HG02870 (cell line): ENCODE measurements at regions not wholly inside any gene's neighbourhood (a gene's known extent, or its start where the extent isn't known, plus 50 kb on each side); places are given as distances from the start of the nearest gene placed in this dataset.

Source experiments
- ATAC-seq: cut with Tn5 transposase; IDR thresholded peaks from one replicate; pipeline ENCODE4 v1.9.1; 2021; ENCODE audit warnings: mild to moderate bottlenecking, moderate library complexity; ENCODE audit not compliant: unreplicated experiment

DNA sequence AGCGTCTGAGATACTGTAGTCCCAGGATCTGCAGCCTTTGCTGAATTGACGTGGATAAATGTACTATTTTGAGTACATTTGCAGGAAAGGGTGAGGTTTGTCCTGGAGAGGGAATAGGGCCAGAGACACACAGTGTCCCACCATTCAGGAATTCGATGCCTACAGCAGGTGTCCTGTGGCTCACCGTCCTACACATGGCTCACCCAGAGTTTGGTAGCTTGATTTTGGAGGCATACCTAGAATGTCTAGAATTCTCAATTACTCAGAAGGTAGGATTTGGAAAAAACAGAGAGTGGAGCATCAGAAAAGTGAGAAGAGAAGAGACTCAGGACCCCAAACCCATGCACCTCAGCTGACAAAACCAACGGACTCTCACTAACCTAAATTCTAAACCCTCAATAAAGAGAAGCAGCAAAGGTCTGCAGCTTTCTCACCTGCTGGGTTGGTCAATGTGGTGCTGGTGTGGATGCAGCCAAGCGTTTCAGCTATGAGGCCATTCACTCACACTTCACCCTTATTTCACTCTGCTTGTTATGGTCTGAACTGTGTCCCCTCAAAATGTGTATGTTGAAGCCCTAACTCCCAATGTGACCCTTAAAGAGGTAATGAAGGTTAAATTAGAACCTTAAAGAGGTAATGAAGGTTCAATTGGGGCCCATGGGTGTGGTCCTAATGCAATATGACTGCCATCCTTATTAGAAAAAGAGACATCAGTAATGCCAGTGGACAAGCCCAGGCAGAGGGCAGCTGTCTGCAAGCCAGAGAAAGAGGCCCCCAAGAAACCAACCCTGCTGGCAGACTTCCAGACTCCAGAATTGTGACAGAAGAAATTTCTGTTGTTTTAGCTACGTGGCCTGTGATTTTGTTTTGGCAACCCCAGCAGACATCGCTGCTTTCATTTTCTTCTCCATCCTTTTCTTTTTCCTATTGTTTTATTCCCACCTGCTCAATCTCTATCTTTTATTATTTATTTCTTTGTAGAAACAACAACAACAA, 187.8 kb downstream of the SNX19 start:
- no peak for ATAC-seq

DNA sequence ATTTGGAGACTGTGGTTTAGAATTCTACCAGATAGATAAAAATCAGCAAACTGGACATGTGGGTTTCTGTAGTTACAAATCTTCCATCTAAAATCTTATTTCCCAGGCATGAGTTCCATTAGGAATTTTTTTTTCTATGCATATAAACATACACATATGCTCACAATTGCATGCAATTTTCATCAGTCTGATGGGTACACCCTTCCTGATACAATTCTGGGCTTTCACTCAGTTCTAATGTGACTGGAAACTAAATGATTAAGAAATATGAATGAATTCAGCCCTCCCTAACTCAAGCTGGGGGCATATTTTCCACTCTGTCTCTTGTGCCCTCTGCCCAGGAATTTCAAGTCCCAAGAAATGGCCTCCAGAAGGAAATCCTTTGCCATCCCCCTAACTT, 187.1 kb downstream of the SNX19 start:
- ATAC-seq: no peak

DNA sequence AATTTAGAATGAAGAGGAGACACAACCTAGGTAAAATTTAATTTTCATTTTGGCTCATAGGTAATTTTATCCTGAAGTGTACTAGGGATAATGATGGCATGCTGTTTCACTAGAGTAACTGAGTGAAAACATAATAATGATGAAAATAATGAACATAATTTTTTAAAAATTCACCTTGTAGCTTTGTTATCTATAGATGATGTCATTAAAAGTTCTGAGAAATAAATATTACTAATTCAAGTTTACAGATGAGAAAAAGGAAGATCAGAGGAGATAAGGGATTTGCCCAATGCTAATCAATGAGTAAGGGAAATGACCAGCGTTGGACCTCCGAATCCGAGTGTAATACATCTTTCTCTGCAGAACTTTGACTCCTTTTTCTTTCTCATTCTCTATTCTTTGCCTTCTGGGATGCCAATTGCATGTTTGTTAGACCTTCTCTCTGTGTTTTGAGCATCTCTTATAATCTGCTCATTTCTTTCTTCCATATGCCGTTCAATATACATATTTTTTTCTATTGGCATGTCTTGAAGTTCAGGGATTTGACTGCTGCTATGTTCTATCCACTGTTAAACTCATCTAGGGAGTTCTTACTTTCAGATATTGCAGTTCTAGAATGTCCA, 186.5 kb downstream of the SNX19 start:
- ATAC-seq: no peak

DNA sequence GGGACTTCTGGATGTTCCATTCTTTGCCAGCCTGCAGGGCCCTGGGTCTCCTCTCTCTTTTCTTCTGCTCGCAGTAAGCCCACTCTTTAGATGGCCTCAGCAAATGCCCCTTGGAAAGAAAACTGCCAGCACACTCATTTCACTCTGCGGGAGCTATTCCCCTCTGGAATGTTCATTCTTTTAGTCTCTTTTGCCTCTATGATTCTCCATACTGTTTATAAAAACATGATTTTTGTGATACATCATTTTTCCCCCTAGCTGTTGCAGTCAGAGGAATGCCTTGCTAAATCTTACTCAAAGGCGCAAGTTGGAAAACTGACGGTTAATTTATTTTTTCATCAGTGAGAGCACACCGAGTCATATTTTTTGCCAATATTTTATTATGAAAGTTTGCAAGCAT, 184.9 kb downstream of the SNX19 start:
- ATAC-seq: no peak

DNA sequence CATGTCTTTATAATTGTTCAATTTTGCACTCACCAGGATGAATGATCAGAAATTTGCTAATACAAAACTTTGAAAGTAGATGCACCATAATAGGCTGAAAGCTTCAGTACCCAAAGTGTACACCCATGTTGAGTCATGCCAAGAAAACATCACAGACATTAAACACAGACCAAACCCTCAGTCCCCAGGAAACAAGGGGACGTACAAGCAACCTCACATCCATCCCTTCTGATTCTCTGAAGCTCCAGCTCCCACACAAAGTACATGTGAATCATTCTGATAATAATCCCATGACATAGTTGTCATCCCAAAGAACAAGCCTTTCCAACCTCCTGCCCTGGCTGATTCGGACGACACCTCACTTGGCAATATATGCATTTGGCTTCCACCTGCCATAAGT, 183.8 kb downstream of the SNX19 start:
- ATAC-seq: no peak

DNA sequence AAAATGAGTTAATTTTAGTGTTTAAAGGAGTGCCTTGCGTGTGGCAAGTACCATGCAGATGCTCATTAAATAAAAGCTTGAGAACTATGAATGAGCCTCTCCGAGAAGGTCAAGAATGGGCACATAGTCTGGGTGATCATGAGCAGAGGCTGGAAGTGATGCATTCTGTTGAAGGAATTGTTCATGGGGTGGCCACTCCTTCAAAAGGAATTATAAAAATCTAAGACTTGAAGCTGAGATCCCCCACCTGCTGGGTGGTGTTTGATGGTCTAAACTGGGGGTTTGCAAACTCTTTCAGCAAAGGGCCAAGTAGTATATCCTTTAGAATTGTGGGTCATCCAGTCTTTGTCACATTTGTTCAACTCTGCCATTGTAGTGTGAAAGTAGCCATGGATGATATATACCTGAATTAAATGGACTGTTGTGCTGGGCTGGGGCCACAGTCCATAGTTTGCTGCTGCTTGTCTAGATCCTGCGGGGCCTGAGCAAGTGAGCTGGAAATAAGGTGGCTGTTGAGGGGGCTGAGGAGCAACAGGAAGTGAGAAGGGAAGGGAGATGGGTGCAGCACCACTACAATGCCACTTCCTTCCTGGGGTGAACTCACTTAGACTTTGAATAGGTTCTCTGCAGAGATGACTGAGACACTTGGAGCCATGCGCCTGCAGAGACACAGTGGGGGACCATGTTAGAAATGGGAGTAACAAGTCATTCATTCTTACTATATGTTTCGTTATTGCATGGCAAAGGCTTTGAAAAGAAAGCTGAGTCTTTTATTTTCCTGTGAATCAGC, 179.0 kb downstream of the SNX19 start:
- ATAC-seq: no peak

DNA sequence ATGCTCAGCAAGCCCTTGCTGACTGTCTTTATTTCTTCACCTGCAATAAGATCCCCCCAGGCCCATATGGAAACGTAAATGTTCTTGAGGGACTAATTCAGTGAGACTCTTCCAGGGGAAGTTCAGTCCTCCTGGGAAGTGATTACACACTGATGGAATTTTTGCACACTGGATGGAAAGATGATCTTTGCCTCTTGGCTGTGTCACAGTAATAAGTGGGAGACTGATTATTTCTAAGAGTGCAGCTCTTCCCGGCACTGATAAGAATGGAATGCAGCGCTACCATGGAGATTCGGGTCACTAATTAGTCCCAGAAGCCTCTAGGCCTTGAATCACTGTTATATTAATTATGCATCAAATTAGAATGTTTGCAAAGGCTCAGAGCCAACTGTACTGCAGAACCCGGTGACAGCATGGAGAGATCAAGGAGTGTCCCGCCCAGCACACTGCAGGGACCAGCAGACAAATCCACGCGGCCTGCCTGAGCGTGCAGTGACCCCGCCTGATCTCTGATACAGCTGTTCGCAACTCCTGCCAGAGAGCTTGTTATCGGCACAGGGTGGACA, 178.3 kb downstream of the SNX19 start:
- no peak for ATAC-seq

DNA sequence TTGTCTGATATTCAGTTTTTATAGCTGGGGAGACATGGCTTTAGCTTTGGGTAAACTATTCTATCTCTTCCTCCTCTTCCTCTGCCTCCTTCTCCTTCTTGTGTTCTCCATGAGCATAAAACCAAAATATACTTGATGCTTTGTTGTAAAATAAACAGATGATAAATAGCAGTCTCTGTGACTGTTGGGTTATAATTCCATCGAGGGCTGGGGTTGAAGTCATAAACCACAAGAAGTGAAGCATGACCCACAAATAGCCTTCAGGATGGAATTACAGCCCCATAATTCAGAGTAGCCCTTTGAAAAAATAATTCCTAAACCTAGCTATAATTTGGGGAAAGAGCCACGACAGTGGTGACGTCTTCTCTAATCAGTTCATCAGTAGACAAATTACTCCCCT, 177.7 kb downstream of the SNX19 start:
- no peak for ATAC-seq

DNA sequence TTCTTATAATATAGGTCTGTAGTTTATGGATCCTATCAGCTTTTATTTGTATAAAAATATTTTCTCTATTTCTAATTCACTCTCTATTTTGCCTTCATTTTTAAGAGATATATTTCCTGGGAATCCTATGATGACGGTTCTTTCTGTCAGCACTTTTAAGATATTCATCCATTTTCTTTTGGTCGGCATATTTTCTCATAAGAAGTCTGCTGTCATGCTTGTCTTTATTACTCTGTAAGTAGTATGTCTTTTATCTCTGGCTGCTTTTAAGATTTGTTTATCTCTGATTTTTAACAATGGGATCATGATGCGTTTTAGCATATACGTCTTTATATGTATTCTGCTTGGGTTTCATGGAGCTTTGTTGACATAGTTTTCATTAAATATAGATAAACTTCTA, 175.5 kb downstream of the SNX19 start:
- no peak for ATAC-seq

DNA sequence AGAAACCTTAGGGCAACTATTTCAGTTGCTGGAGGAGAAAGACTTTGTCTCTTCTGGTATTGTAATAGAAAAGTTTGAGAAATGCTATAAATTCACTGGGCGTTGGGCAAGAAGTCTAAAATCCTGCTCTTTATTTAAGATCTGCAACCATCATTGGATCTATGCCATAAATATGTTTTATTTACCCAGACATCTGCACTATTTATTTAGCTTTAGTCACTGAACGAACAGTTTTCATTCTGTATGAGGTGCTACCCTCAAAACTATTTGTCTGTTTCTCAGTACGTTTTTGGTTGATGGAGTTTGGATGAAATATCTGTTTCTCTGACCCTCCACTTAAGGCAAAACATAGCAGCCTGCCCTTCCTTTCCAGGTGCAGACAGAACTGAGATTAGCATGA, 171.5 kb downstream of the SNX19 start:
- no peak for ATAC-seq

DNA sequence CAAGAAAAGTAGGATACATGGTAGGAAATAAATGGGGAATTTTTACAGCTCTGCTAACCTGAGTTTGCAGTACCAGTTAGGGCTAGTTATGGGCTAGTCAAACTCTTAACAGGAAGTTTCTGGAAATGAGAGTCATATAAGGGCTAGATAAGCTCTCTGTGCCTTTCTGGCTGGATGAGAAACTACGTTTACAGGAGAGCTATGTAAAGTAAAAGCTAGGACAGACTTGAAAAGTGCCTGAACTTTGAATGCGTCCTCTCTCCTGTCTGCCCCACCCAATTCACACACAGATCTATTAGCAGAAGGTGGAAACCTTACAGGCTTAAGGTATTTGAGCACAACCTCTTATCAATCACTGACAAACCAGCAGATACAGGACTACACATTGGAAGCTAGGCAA, 167.1 kb downstream of the SNX19 start:
- no peak for ATAC-seq

DNA sequence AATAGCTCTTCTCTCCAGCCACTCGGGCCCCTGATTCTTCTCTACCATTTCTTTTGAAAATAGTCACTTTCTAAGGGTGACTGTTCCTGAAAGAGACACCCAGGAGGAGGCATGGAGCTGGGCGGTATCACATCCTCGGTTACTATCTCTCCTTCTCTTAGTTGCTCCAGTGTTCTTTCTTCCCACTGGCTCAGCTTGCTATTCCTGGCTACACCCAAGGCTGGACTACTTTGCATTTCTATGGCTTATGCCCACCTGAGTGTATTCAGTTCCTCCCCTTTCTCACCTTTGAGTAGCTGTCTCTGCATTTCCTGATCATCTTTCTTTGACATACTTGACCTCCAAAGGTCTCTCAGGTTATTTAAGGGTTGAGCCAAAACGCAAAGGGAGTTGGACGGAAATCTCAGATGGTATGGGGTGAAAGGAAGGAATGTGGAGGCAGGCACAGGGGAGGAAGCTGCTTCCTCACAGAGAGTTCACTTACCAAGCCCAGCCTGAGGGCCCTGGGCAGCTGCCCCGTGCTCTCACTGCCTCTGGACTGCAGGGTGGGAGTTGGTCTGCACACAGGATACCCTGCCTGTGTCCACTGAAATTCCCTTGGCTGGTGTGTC, 155.7 kb downstream of the SNX19 start:
- ATAC-seq: no peak

DNA sequence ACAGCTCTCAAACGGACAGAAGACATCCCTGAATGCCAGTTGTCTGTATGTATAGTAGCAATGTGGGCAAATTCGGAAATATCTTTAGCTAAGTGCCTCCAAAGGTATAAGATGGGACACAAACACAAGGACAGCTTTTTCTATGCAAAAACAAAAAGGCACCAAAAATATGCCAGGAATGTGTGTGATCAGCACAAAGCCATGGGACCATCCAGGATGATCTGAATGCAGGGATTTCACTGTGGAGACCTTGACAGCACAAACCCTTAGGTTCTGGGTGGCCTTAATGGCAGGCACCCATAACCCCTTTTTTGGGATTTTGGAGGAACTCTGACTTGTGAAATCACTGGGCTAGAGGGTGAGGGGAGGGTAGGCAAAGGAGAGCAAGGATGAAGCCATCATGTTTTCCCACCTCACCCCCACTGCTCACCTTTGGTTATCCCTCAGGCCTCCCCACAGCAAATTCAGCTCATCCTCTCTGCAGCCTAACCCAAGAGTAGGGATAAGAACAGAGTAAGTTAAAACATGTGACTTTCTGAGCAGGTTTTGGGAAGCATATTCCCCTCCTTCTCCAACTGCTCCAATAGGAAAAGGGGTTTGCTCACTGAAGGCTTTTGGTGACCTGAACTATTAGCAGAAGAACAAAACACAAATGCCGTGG, 154.6 kb downstream of the SNX19 start:
- no peak for ATAC-seq

DNA sequence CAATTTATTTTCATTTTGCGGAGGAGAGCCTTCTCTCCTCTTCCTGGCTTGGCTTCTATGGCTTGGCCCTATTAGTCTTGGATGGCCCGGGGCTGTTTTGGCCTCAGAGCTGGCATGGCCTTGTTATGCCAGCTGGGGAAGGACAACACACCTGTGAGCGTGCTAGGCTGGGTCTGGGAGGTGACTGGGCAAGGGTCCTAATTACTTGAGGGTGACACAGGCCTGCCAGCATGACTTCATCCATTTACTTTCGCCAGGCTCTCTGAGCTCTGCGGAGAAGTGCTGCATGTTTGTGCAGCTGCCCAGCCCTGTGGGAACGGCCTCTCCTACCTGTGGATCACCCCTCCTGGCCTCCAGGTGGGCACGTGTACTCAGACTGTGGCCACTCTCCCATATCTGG, 153.6 kb downstream of the SNX19 start:
- ATAC-seq: no peak

DNA sequence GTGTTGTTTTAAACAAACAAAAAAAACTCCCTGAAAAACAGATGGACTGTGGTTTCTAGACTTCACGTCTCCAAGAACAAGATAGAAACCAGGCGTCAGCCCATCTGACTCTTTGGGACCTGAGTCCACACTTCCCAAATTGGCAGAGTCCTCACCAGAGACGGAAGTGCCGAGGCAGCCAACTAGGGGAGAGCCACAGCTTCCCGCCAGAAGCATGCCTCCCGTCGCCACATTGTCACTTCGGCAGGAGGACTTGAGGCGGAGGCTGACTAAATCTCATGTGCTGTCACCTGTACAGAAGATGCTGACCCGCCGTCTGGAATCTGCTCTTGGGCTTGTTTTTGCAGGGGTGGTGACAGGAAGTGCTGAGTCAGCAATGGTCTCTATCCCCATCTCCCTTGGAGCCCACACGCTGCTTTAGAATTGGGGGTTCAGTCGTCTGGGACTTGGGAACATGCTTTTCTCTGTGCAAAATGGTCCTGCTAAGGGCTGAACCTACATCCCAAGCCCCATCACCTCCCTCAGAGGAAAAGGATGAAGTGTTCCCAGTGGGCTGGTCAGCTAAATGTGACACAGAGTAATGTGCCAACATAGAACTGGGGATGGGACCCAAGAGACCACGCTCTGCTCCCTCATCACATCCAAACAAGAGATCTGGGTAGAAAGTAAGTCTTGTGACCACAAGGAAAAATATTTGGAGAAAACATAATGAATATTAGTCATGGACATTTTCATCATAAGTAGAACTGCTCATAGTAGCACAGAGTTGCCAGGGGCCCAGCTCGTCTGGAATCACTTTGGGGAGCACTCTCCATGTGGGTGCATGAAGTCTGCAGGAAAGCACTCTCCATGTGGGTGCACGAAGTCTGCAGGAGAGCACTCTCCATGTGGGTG, 152.9 kb downstream of the SNX19 start:
- ATAC-seq: no peak

DNA sequence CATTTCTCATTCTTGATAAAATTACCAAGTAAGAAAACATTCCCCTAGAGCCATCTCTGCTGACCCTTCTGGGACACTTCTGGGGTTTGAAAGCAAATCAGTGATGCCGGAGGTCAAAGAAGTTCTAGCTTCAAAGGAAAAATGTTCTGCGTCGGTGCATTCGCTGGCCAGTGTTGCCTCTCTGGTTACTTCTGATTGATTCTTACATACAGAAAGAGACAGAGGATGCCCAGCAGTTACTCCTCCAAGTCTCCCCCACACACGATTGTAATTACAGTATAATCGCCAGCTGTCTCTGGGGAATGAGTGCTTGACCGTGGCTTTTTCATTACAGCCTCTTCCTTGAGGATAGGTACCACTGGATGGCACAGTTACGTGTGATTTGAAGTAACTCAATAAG, 150.9 kb downstream of the SNX19 start:
- ATAC-seq: no peak

DNA sequence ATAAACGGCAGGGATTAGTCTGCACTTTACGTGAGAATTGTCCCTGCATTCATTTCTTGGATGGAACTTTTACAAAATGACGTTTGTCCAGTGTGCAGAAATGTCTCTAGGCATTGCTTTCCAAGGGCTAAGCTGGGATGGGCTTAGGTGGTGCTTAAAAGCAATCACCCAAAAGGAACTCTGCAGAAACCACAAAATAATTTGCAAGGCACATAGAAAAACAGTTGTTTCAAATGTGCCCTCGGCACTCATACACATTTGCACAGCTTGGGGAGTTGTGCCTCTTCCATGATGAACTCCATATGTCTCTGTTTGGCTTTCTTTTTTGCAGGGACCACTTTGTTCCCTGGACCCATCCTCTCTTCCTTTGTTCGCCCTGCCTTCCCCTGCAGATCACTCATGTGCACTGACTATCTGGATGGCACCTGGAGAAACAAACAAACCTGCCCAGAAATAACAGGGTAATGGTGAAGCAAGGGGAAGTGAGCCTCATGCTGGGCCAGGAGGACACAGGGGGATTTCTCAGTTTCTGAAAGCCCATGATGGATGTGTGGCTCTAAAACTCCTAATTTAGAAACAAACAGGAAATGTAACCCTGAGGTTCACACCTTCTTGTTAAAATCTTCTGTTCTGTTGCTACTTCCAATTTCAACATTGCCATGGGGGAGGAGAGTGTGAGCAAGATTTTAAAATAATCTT, 150.2 kb downstream of the SNX19 start:
- peak; percentile 58 for ATAC-seq

DNA sequence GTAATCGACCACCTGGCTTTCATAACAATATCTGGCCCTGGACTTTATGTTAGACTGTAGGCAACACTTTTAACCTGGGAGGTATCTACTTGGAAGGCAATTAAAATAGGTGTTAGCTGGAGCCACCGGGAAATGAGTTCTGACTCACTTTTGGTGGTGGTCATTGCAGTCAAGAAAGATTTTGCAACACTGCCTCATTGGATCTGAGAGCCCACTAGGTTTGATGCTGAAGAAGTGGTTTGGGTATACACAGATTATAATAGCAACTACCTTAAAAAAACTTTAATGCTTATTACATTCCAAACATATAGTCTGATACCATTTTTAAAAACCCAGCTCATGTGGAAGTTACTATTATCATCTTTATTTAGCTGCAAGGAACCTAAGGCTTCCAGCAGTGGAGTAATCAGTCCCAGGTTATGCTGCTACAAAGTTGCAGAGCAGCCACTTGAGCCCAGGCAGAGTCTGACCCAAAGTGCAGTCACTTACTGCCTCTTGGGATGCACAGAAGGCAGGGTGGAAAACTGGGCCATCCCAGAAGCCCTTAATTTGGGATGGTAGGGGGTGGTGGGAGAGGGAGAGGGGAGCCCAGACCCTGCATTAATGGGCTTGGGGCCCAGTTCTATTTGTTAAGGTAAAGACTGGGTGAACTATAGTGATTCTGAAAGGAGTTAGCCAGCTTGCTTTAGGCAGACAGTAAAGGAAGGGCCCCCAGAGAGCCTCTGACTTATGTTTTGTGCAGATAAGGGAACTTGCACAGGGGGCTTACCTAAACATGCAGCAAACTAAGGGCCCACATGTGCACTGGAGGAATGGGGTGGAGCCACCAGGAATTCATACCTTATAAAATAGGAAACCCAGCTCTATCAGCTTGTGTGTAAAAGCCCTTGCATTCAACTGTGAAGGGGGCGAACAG, 149.4 kb downstream of the SNX19 start:
- peak; percentile 16 for ATAC-seq
